ENCODE measurements at regions not wholly inside any gene's neighbourhood (a gene's known extent, or its start where the extent isn't known, plus 50 kb on each side); places are given as distances from the start of the nearest gene placed in this dataset.

DNA sequence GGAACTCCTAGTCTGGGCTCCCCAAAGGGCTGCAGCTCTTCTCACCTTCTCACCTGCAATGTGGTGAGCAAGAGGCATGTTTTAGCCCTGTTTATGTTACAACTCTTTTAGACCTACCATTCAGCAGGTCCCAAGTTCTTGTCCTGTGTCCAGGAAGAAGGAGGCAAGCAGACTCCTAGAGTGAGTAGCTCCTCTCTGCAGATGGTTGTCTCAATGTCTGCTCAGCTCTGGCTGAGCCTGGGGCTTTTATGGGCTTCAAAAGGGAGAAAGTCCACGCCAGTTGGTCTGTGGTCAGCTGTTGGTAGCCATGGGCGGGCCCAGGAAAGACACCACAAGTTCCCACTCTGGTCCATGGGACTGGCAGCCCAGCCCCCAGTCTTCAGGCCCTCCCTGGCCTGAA lies 148.1 kb upstream of the HS6ST1 start:
- dilution Hi-C loops (cut with MboI; ENCODE audit: extremely low pct_ligation_motif_present, low sequenced_read_pairs): no loop called here
- ChIA-PET POLR2A (no interaction called here), CTCF (no interaction called here)
- H3K79me2 ChIP-seq (ENCODE audit: control insufficient read depth, insufficient read depth, low read length): no peaks in the 10 kb centered on the region
- no peaks in the 10 kb centered on the region for H3K27me3 ChIP-seq (ENCODE audit: control insufficient read depth in 2 of 2, insufficient read depth in 2 of 2, low read length in 2 of 2)
- no peak overlapping the region for H3K27ac ChIP-seq (ENCODE audit: insufficient read depth, low read depth, low read length)
- DNase-seq (ENCODE audit: low read depth, low spot score) (no peak), FAIRE-seq (no peak)
- H3K9ac ChIP-seq (replicated peaks; ENCODE audit: extremely low read depth, insufficient read depth, low read length): no peak overlapping the region
- TF ChIP-seq MYC (IDR thresholded peaks at IDR 0.05; ENCODE audit: low read depth, low read length): no peak
- TF ChIP-seq EZH2 (IDR thresholded peaks at IDR 0.05; ENCODE audit: borderline replicate concordance, low read depth, low read length, severe bottlenecking): no peak
- TF ChIP-seq, protein P1, sequence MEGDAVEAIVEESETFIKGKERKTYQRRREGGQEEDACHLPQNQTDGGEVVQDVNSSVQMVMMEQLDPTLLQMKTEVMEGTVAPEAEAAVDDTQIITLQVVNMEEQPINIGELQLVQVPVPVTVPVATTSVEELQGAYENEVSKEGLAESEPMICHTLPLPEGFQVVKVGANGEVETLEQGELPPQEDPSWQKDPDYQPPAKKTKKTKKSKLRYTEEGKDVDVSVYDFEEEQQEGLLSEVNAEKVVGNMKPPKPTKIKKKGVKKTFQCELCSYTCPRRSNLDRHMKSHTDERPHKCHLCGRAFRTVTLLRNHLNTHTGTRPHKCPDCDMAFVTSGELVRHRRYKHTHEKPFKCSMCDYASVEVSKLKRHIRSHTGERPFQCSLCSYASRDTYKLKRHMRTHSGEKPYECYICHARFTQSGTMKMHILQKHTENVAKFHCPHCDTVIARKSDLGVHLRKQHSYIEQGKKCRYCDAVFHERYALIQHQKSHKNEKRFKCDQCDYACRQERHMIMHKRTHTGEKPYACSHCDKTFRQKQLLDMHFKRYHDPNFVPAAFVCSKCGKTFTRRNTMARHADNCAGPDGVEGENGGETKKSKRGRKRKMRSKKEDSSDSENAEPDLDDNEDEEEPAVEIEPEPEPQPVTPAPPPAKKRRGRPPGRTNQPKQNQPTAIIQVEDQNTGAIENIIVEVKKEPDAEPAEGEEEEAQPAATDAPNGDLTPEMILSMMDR (IDR thresholded peaks at IDR 0.05; ENCODE audit: extremely low read depth in 1 of 2, insufficient read depth in 1 of 2, low read depth in 1 of 2, low read length in 2 of 2): no peak
- TF ChIP-seq POLR2AphosphoS5 (IDR thresholded peaks at IDR 0.05; ENCODE audit: insufficient read depth, low read depth, low read length): no peak
- no peak for TF ChIP-seq JUN (IDR thresholded peaks at IDR 0.05; ENCODE audit: borderline replicate concordance, insufficient read depth, insufficient read length, low read depth)
- TF ChIP-seq, protein P2, sequence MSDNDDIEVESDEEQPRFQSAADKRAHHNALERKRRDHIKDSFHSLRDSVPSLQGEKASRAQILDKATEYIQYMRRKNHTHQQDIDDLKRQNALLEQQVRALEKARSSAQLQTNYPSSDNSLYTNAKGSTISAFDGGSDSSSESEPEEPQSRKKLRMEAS (IDR thresholded peaks at IDR 0.05; ENCODE audit: insufficient read depth, insufficient read length): no peak
- no peak for TF ChIP-seq POLR2A (IDR thresholded peaks at IDR 0.05; ENCODE audit: low read depth, low read length)
- no peak for TF ChIP-seq GATA2 (IDR thresholded peaks at IDR 0.05; ENCODE audit: insufficient read depth, insufficient read length, low read depth, low read length)
- no peak for TF ChIP-seq FOS (IDR thresholded peaks at IDR 0.05; ENCODE audit: borderline replicate concordance, insufficient read depth, low read length)
- H3K4me1 ChIP-seq (ENCODE audit: control insufficient read depth, extremely low read depth, insufficient read depth, low read length): no peaks in the 10 kb centered on the region
- H3K4me2 ChIP-seq (ENCODE audit: insufficient read depth, low read length): no peak overlapping the region
- no peak overlapping the region for H3K4me3 ChIP-seq (replicated peaks in 1 of 3; ENCODE audit: insufficient read depth in 1 of 3, low read depth in 1 of 3, low read length in 3 of 3)
- H3K9me3 ChIP-seq (replicated peaks; ENCODE audit: control insufficient read depth, insufficient read depth, low read length): no peaks in the 10 kb centered on the region
- no peak overlapping the region for H2AFZ ChIP-seq (ENCODE audit: low read depth, low read length)
- H3K36me3 ChIP-seq (ENCODE audit: control insufficient read depth in 2 of 2, extremely low read depth in 1 of 2, insufficient read depth in 2 of 2, low read length in 2 of 2): no peaks in the 10 kb centered on the region
- no peaks in the 10 kb centered on the region for H4K20me1 ChIP-seq (replicated peaks; ENCODE audit: control insufficient read depth, extremely low read depth, insufficient read depth, low read length)
- intact Hi-C loops (cut with micrococcal nuclease): no loop called here
- BruUV-seq (replicated peaks): no TSS peak
- no peaks in the 10 kb centered on the region for H3K9me1 ChIP-seq (replicated peaks; ENCODE audit: control insufficient read depth, extremely low read depth, insufficient read depth, low read length)
